ENCODE measurements at regions not wholly inside any gene's neighbourhood (a gene's known extent, or its start where the extent isn't known, plus 50 kb on each side); places are given as distances from the start of the nearest gene placed in this dataset.
A peak's percentile ranks its signal among the peaks of the same experiment; 100 is the strongest.

DNA sequence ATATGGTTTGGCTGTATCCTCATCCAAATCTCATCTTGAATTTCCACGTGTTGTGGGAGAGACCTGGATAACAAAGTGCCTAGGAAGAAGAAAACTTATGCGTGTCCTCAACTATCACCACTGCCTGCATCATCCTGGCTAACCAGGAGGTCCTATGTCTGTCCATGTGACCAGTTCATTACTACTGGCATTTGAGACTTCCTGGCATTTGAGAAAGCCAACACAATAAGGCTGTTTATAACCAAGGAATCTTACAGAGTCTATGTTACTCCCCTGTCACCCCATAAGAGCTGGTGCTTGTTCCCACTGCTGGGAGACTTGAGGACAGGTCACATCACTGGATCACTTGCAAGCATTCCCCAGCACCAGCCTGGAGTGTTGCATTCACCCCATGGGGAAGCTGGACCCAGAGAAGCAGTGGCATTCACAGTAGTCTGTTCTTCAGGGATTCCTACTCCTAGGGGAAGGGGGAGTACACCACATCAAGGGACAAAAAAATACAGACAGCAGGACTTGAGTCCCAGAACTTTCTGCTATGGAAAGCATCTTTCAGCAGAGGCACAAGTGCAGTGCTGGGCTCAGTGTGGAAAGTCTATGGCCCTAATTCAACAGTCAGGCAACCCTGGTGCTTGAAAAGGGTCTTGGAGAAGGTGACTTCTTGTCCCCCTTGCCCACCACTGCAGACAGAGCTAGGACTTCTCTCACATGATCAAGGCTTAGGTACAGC is 717.1 kb downstream of the SEMA5A start:
- intact Hi-C loops (cut with DNase I; ENCODE audit: low total_unique reads), result no loop called here
- no peak for DNase-seq
- Histone ChIP-seq H3K9me3 (no peaks in the 10 kb centered on the region), H3K27ac (peak overlapping the region in 1 of 4 donors; percentile 3), H3K4me1 (no peaks in the 10 kb centered on the region), H3K27me3 (no peaks in the 10 kb centered on the region), H3K4me3 (no peak overlapping the region), H3K36me3 (no peaks in the 10 kb centered on the region)
- in situ Hi-C loops (cut with MboI; ENCODE audit: low pct_ligation_motif_present in 1 of 4, low pct_unique_long_range_greater_than_20kb in 1 of 4, low sequenced_read_pairs in 3 of 4), result no loop called here
- TF ChIP-seq POLR2AphosphoS5 (IDR thresholded peaks at IDR 0.05), result no peak
- 100% methylated on average over 2 of the region's 2 CpGs; no CpG with 5 or more reads in 1 of the 2 donors for WGBS, 2 donors (ENCODE audit: low coverage in 1 of 2)

DNA sequence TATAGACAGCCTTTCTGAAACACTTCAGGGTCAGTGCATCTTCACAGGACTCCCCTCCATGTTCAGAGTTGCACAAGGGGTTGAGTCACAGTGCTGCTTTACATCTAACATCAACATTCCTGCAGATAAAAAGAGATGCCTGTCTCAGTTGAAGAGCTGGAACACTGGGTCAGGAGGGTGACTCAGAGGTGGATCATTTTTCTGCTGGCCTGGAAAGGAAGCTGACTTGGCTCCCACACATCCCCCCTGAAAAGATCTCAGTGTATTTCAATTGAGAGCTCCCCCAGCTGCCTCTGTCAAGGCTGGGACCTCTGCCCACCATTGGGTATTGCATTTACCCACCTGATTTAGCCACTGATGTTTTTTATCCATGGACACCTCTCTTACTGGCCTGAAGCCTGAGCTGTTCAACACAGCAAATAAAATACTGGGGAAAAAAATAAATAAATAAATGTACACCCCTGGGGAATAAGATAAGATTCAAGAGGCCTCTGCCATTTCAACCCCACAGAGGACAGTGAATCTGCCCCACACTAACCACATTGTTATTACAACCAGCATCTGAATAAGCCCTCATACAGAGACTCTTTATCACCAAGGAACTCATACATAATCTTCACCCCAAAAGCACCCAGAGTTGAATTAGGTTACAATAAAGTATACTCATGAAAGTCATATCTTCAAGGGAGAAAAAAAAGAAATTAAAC is 716.4 kb downstream of the SEMA5A start:
- DNase-seq, result no peak

DNA sequence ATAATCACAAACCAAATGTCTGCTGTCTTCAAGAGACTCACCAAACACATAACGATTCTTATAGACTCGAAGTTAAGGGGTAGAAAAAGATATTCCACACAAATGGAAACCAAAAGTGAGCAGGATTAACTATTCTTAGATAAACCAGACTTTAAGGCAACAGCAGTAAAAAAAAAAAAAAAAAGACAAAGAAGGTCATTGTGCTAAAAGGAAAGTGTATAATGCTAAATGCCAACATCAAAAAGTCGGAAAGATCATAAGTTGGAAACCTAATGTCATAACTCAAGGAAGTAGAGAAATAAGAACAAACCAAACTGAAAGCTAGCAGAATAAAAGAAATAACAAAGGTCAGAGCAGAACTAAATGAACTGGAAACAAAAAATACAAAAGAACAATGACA is 714.6 kb downstream of the SEMA5A start:
- Histone ChIP-seq H3K36me3 (no peaks in the 10 kb centered on the region), H3K4me3 (no peak overlapping the region), H3K27ac (no peak overlapping the region), H3K9me3 (no peaks in the 10 kb centered on the region), H3K4me1 (no peaks in the 10 kb centered on the region), H3K27me3 (no peaks in the 10 kb centered on the region)
- 29 to 47% methylated on average over 3 of the region's 3 CpGs for WGBS, 2 donors (ENCODE audit: low coverage in 1 of 2)
- in situ Hi-C loops (cut with MboI; ENCODE audit: low pct_ligation_motif_present in 1 of 4, low pct_unique_long_range_greater_than_20kb in 1 of 4, low sequenced_read_pairs in 3 of 4), result no loop called here
- no peak for DNase-seq
- TF ChIP-seq POLR2A (IDR thresholded peaks at IDR 0.05) (no peak), EP300 (IDR thresholded peaks at IDR 0.05; ENCODE audit: low read depth) (no peak), POLR2AphosphoS5 (IDR thresholded peaks at IDR 0.05) (no peak)
- TF ChIP-seq, protein P1, sequence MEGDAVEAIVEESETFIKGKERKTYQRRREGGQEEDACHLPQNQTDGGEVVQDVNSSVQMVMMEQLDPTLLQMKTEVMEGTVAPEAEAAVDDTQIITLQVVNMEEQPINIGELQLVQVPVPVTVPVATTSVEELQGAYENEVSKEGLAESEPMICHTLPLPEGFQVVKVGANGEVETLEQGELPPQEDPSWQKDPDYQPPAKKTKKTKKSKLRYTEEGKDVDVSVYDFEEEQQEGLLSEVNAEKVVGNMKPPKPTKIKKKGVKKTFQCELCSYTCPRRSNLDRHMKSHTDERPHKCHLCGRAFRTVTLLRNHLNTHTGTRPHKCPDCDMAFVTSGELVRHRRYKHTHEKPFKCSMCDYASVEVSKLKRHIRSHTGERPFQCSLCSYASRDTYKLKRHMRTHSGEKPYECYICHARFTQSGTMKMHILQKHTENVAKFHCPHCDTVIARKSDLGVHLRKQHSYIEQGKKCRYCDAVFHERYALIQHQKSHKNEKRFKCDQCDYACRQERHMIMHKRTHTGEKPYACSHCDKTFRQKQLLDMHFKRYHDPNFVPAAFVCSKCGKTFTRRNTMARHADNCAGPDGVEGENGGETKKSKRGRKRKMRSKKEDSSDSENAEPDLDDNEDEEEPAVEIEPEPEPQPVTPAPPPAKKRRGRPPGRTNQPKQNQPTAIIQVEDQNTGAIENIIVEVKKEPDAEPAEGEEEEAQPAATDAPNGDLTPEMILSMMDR (IDR thresholded peaks at IDR 0.05), result no peak
- intact Hi-C loops (cut with DNase I; ENCODE audit: low total_unique reads), result no loop called here

More for the DNA sequence above, 716.4 kb downstream of the SEMA5A start:
- Histone ChIP-seq H3K4me1 (no peaks in the 10 kb centered on the region), H3K27me3 (no peaks in the 10 kb centered on the region), H3K36me3 (no peaks in the 10 kb centered on the region), H3K4me3 (no peak overlapping the region), H3K27ac (no peak overlapping the region), H3K9me3 (no peaks in the 10 kb centered on the region)
- no peak for TF ChIP-seq EP300 (IDR thresholded peaks at IDR 0.05; ENCODE audit: low read depth)
- TF ChIP-seq, protein P1 (IDR thresholded peaks at IDR 0.05), result no peak
- TF ChIP-seq POLR2AphosphoS5 (IDR thresholded peaks at IDR 0.05), result peak in 1 of 3 donors; percentile 32
- in situ Hi-C loops (cut with MboI; ENCODE audit: low pct_ligation_motif_present in 1 of 4, low pct_unique_long_range_greater_than_20kb in 1 of 4, low sequenced_read_pairs in 3 of 4), result no loop called here
- intact Hi-C loops (cut with DNase I; ENCODE audit: low total_unique reads), result no loop called here

DNA sequence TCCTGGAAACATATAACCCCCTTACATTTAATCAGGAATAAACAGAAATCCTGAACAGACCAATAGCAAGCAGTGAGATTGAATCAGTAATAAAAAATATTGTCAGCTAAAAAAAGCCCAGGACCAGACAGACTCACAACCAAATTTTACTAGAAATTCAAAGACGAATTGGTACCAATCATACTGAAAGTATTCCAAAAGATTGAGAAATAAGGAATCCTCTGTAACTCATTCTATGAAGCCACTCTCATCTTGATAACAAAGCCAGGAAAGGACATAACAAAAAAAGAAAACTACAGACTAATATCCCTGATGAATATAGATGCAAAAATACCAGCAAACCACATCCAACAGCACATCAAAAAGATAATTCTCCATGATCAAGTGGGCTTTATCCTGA is 714.0 kb downstream of the SEMA5A start:
- Histone ChIP-seq H3K27ac (no peak overlapping the region), H3K27me3 (no peaks in the 10 kb centered on the region), H3K4me1 (no peaks in the 10 kb centered on the region), H3K9me3 (no peaks in the 10 kb centered on the region), H3K4me3 (no peak overlapping the region), H3K36me3 (no peaks in the 10 kb centered on the region)
- 62% methylated on average over 1 of the region's 1 CpG for WGBS, 2 donors (ENCODE audit: low coverage in 1 of 2)
- in situ Hi-C loops (cut with MboI; ENCODE audit: low pct_ligation_motif_present in 1 of 4, low pct_unique_long_range_greater_than_20kb in 1 of 4, low sequenced_read_pairs in 3 of 4) (no loop called here), intact Hi-C loops (cut with DNase I; ENCODE audit: low total_unique reads) (no loop called here)
- DNase-seq, result no peak
- TF ChIP-seq EP300 (IDR thresholded peaks at IDR 0.05; ENCODE audit: low read depth), result no peak
- TF ChIP-seq POLR2A (IDR thresholded peaks at IDR 0.05), result no peak
- TF ChIP-seq, protein P1 (IDR thresholded peaks at IDR 0.05), result no peak

Measured in transverse colon (tissue), 4 donors.